Right ventricle myocardium superior (tissue), 1 donor: ENCODE measurements at regions not wholly inside any gene's neighbourhood (a gene's known extent, or its start where the extent isn't known, plus 50 kb on each side); places are given as distances from the start of the nearest gene placed in this dataset.
"Not testable (repeated sequence)": the region's sequence is repeated elsewhere in the genome, so short reads cannot be mapped to it uniquely, and the experiment has no call there.

Experiments used
- ATAC-seq: fragments of 200-7000 bp; cut with Tn5 transposase; one replicate; pipeline ENCODE4 v1.9.1; 2020; ENCODE audit warnings: mild to moderate bottlenecking; ENCODE audit not compliant: poor library complexity
- DNase-seq: peaks from one replicate; pipeline ENCODE4 v3.0.0-alpha.2; 2020
- intact Hi-C: fragments of 100-400 bp; cut with DNase I; formaldehyde crosslinking; loops from one replicate; pipeline ENCODE4 v1.11.2; 2022
- donor health status: DM: no; HTN: yes; CAD: no; lungs with severe emphysema.

DNA sequence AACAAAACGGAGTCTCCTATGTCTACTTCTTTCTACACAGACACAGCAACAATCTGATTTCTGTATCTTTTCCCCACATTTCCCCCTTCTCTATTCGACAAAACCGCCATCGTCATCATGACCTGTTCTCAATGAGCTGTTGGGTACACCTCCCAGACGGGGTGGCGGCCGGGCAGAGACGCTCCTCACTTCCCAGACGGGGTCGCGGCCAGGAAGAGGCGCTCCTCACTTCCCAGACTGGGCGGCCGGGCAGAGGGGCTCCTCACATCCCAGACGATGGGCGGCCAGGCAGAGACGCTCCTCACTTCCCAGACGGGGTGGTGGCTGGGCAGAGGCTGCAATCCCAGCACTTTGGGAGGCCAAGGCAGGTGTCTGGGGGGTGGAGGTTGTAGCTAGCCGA lies 158.2 kb upstream of the MYRIP start:
- DNase-seq, intact Hi-C loops, ATAC-seq: not testable (repeated sequence)

DNA sequence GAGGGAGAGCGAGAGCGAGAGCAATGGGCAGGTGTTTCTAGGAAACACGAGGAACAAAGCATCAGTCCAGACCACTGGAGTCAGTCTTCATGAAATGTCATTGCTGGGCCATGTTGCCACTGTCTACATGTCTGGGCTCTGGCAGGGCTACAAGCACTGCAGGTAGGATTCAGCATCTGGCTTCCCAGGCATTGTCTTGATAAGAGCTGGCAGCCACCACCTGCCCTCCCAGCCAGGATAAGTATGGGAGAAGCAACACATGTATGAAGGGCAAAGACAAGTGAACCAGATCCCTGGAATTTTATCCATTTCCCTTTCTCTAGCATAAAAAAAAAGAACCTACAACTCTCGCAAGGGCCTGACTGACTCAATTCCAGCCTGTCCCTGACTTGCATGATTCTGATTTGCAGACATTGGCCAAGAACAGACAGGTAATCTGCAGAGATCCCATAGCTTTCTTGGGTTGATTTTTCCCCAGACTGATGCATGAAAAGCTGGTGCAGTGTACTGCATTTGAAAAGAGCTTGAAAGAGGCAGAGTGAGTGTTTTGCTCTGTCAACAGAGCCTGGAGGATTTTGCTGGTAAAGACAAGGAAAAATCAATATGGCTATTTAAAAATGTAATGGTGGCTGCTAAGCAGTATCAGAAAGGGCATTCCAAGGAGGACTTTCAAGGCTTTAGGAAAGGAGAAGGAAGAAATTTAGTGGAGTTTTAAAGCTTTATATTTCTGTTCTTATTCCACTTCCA lies 157.2 kb upstream of the MYRIP start:
- intact Hi-C loops: no loop called here
- no peak for ATAC-seq
- DNase-seq: no peak

- DNase-seq, ATAC-seq, intact Hi-C loops: not testable (repeated sequence)
Measured at GRCh38 chr3:39655718-39656117, 153.7 kb upstream of the MYRIP start.

- intact Hi-C loops: no loop called here
- ATAC-seq (no peak), DNase-seq (no peak)
Measured at GRCh38 chr3:39657075-39657474, 152.3 kb upstream of the MYRIP start.

- ATAC-seq: no peak
- no peak for DNase-seq
- intact Hi-C loops: no loop called here
Measured at GRCh38 chr3:39657775-39658174, 151.6 kb upstream of the MYRIP start.

- no peak for ATAC-seq
- intact Hi-C loops: no loop called here
Measured at GRCh38 chr3:39664931-39665330, 144.5 kb upstream of the MYRIP start.

GRCh38 chr3:39665441-39665840 lies 144.0 kb upstream of the MYRIP start:
- DNase-seq: no peak
- intact Hi-C loops: no loop called here
- ATAC-seq: no peak

More at GRCh38 chr3:39664931-39665330, 144.5 kb upstream of the MYRIP start:
- no peak for DNase-seq

GRCh38 chr3:39668420-39668819 lies 141.0 kb upstream of the MYRIP start:
- DNase-seq (no peak), ATAC-seq (no peak)
- intact Hi-C loops: no loop called here

DNA sequence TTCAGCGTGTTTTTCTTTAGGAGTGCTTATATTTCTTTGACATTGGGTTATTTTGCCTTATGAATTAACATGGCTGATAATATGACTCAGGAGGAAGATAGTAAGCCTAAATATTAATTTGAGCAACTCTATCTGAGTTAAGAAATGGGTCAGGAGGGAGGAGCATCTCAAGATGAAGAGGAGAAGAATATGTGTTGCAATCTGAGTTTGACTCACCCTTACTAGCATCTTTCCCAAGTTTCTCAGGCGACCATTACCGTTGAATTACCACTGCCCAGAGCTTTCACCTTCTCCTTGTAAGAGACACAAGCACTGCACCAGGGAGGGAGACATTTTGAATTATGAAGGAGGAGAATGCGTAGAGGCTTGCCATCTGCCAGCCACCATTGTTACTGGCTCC lies 138.3 kb upstream of the MYRIP start:
- intact Hi-C loops: no loop called here
- DNase-seq (no peak), ATAC-seq (no peak)

DNA sequence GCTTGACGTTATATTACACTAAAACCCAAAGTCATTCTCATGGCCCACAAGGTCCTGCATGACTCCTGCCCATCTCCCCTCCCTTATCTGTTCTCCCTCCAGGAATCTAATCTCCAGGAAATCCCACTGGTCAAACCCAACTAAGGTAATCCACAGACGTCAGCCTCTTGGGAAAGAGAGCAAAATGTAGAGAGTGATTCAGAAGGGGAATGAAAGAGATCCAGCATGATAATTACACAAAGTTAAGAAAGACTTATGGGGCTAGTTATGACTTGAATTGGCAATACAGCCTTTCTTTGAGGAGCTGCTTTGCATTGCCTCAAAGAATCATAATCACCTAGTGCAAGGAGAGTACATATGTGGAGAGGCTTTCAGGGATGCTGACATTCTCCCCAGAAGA lies 137.8 kb upstream of the MYRIP start:
- intact Hi-C loops: no loop called here
- DNase-seq (no peak), ATAC-seq (no peak)

GRCh38 chr3:39705351-39705900 lies 104.0 kb upstream of the MYRIP start:
- no peak for DNase-seq
- ATAC-seq: no peak
- intact Hi-C loops: loop anchor here (5.0 kb wide), 1 partner anchor 472 kb away; no protein-coding TSS in a partner anchor

DNA sequence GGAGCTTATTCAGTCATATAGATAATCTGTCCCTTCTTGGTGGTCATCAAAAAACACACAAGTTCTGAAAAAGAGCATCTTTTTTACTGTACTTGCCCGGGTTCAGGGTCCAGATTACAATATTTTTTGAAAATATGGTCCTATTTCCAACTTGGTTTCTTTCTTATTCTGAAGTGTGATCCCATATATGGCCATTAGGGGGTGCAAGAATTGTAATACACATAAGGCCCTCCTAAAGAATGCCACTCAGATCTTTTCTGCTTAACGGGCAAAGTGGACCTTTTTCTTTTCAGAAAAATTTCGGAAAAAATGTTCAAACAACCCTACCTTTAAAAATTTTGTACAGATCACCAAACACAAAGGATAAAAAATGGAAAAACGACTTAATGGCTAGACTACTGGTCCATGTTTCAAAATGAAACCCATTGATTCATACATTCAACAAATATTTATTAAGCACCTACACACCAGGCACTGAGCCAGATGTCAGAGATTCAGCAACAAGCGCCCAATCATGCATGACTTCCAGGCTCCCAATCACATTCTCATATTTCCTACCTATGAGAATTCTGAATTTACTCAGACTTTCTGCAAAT lies 102.0 kb upstream of the MYRIP start:
- no peak for ATAC-seq
- intact Hi-C loops: loop anchor here (5.0 kb wide), 1 partner anchor 470 kb away; no protein-coding TSS in a partner anchor
- DNase-seq: no peak

- DNase-seq: no peak
- intact Hi-C loops: no loop called here
- ATAC-seq: no peak
Measured at GRCh38 chr3:39712413-39713048, 96.9 kb upstream of the MYRIP start.

DNA sequence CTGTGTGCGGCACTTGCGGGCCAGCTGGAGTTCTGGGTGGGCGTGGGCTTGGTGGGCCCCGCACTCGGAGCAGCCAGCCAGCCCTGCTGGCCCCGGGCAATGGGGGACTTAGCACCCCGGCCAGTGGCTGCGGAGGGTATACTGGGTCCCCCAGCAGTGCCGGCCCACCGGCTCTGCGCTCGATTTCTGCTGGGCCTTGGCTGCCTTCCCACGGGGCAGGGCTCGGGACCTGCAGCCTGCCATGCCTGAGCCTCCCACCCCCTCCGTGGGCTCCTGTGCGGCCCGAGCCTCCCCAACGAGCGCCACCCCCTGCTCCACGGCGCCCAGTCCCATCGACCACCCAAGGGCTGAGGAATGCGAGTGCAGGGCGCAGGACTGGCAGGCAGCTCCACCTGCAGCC lies 96.1 kb upstream of the MYRIP start:
- DNase-seq, ATAC-seq, intact Hi-C loops: not testable (repeated sequence)

DNA sequence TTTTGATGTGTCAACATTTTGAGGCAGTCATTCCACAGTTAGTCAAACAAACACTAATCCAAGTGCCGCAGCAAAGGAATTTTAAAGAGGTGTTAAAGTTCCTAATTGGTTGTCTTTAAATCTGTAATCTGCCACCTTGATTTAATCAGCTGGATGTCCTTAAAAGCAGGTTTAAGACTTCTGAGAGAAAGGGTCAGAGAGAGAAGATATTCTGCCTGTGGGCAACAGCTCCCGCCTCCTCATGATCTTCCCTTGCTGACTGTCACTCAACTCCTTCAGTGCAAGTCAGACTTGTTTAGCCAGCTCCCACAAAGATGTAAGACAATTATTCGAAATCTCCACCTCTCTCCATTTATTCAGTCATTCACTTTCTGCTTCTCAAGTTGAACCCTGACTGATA lies 92.6 kb upstream of the MYRIP start:
- no peak for DNase-seq
- ATAC-seq: no peak
- intact Hi-C loops: no loop called here

DNA sequence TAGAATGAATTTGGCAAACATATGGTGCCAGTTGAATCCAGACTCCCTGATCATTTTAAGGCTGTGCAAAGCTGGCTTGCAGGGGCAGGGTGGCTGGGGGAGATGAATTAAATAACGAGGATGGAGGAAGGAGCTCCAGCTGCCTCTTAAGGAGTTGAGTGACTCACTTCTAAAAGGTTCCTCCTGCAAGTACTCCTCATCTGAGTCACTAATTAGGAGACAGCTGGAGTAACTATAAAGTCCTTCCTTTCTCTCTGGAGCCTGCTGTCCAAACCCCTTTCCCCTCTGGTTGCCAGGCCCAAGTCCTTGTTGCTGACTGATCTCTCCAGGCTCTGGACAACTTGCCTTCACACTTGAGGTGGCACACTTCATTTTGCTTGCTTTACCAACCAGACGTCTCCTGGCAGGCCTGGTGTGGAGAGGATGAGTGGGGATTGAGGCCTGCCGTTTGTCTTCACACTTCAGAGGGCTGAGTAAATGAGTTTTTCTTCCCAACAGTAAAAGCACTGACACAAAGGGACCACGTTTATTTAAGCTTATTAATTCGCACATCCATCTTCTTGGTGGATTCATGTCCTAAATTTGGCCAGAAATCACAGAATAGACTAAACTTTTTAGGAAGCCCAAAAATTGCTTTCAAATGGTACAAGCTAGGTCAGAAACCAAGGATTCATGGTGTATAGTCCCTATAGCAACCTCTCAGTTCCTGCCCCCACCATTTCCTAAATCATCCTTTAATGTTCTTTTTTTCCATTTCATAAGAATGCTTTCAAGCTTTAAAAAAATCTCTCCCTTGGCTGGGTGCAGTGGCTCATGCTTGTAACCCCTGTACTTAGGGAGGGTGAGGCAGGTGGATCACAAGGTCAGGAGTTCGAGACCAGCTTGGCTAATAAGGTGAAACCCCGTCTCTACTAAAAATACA lies 90.5 kb upstream of the MYRIP start:
- ATAC-seq (no peak), DNase-seq (no peak)
- intact Hi-C loops: no loop called here

- DNase-seq: no peak
- intact Hi-C loops: loop anchor here (5.0 kb wide), 1 partner anchor 456 kb away; no protein-coding TSS in a partner anchor
- ATAC-seq: no peak
Measured at GRCh38 chr3:39721076-39721475, 88.3 kb upstream of the MYRIP start.

DNA sequence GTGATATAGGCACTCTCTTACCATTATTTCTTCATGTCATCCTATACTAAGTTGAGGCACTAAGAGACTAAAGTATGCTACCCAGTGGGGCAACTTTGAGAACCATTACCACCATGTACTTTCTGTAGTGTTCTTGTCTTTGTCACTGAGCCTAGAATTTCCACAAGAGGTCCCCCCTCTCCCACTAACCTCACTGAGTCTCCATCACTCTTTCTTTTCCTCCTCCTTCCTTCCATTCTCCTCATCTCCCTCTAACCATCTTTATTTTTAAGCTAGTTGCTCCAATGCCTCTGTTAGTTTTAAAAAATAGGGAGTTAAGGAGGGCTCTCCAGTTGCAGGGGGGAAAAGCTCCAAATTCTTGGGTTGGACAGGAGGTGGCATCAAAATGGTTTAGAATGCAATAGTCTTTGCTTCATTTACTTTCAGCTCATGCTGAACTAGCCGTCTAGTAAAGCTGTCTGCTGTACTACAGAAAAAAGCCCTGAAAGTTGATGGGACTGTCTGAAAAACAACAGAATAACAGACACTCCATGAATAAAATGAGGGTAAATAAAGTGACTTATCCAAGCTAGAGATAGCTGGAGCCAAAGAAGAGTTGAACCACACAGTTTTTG lies 85.1 kb upstream of the MYRIP start:
- no peak for ATAC-seq
- intact Hi-C loops: loop anchor here (5.0 kb wide), 1 partner anchor 453 kb away; no protein-coding TSS in a partner anchor
- no peak for DNase-seq
